SK-N-MC (cell line): ENCODE measurements at regions not wholly inside any gene's neighbourhood (a gene's known extent, or its start where the extent isn't known, plus 50 kb on each side); places are given as distances from the start of the nearest gene placed in this dataset.

Experiments
- EZH2 ChIP-seq: fragments of 200-600 bp; sonication (generic); IDR thresholded peaks from one replicate; pipeline ENCODE4 v1.6.1; 2017; ENCODE audit warnings: antibody characterized with exemption
- FOXP2 ChIP-seq: optimal IDR thresholded peaks from 2 replicates; pipeline ENCODE3; 2011; ENCODE audit warnings: mild to moderate bottlenecking, moderate library complexity; ENCODE audit not compliant: insufficient read depth; ENCODE audit errors: extremely low read length, control extremely low read depth
- POLR2AphosphoS5 ChIP-seq: IDR thresholded peaks from 2 replicates; pipeline ENCODE4 v1.6.1; 2012; ENCODE audit warnings: mild to moderate bottlenecking, low read depth, low read length, borderline replicate concordance

DNA sequence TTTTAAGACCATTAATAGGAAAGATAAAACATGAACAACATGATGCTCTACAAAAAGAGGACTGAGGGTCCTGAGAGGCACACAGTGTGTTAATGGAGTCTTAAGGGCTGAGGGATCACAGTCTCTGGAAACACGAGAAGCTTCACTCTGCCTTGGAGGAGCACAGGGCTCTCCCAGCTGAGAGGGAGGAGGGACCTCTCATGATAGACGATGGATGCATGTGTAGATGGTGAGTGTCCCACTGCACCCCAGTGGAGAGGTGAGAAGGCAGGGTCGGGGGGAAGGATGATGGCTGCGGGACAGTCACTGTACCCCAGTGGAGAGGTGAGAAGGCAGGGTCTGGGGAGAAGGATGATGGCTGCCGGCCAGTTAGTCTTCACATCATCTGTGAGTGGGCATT lies 613.4 kb downstream of the IRX1 start:
- TF ChIP-seq EZH2 (no peak), POLR2AphosphoS5 (no peak), FOXP2 (no peak)
